SKM-1 treated with dmso at 0.1 percent for 144 hours (cell line): ENCODE measurements at regions not wholly inside any gene's neighbourhood (a gene's known extent, or its start where the extent isn't known, plus 50 kb on each side); places are given as distances from the start of the nearest gene placed in this dataset.
"Not testable (repeated sequence)": the region's sequence is repeated elsewhere in the genome, so short reads cannot be mapped to it uniquely, and the experiment has no call there.

ENCODE experiments used
- DNase-seq: peaks from one replicate; lab custom pipeline; 2025; ENCODE audit not compliant: unreplicated experiment; lab: John Stamatoyannopoulos, UW

DNA sequence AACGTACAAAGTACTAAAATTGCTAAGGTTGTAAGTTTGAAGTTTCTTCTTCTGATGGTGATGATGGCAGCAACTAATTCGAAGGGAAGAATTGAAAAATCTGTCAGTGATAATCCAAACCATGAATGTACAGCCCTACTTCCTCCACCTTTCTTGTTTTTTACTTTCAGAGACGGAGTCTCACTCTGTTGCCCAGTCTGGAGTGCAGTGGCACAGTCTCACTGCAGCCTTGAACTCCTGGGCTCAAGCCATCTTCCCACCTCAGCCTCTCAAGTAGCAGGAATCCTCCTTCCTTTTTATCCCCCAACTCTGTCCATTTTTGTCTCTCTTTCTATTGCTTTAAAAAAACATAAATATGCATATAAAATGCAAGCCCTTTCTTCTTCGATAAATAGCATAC, 112.3 kb upstream of the SOX21 start:
- no peak for DNase-seq

DNA sequence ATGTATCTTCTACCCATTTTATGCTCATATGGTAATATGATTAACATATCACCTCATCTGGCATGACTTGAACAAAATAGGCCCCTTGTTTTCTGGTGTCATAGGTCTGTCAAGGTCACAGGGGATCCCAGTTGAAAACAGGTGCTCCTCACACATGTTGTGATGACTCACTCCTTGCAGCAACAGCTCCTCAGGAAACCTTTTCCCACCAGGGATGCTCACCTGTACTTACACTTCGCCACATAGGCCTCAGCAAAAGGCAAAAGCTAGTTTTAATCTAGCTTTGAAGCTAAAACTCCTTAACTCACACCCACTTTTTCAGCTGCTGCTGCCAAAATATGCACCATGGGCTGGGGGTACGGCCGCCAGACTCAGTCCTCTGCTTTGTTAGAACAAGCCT, 110.0 kb upstream of the SOX21 start:
- DNase-seq = no peak

DNA sequence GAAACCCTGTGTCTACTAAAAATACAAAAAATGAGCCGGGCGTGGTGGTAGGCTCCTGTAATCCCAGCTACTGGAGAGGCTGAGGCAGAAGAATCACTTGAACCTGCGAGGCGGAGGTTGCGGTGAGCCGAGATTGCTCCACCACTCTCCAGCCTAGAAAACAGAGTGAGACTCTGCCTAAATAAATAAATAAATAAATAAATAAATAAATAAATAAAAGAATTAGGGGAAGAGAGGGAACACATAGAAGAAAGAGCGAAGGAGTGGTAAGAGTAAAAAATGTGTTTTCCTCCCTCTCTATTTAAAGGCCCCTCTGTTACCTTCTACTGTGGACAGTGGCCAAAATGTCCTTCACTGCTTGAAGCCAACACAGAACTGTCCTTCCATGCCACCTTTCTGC, 103.9 kb upstream of the SOX21 start:
- DNase-seq = no peak

DNA sequence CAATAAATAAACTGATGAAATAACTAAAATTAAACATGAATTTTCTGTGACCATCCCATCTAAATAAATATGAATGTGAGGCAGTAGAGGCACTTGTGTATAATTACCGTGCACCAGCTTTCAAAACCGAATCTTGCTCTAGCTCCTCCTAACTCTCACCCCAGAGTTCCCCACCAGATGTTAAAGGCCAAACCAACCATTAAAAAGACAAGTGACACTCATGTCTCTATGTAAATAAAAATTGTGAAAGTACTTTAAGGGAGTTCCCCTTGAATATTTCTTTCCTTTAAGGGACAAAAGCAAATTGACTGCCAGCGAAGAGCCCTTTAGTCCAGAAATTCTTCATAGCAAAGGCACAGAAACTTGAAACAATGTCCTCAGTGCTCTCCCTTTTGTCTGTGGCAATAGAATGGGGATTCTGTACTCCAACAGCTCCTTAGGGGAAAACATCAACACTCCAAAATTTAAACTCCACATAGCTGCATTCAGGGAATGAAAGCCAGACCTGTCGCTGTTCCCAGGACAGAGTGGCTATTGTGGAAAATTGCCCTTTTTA, 101.7 kb upstream of the SOX21 start:
- DNase-seq = no peak

DNA sequence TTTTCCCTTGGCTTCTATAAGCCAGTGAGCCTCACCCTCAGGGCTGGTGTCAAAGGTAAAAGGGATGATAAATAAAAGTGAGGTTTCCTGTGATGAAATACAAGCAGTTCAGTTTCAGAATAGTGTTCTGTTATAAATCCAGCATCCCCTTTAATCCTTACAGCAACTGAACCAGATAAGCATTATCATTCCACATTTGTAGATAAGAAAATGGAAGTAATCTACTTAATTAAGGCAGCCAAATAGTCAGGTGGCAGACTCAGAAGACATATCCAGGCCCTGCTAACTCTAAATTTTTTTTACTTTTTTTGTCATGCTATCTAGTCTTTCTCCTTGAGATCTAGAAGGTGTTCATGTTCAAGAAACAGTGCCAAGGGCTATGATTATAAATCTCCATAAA, 99.4 kb upstream of the SOX21 start:
- no peak for DNase-seq

- no peak for DNase-seq
These were observed 88.1 kb upstream of the SOX21 start for GRCh38 chr13:94800423-94800822.

DNA sequence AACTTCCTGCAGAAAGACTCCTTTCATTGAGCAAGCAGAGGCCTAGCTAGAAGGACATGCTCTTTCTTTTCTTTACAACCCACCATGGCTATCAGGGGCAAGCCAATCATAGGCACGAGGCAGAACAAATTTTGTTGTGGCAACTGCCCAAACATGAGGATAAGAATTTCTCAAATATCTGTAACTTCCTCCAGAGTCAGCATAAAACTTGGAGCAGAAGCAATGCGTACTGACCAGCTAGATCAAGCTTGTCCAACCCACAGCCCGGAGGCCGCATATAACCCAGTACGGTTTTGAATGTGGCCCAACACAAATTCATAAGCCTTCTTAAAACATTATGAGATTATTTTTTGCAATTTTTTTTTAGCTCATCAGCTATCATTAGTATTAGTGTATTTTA, 87.0 kb upstream of the SOX21 start:
- DNase-seq = no peak

- DNase-seq = no peak
These were observed 86.4 kb upstream of the SOX21 start for GRCh38 chr13:94798738-94799137.

- no peak for DNase-seq
These were observed 82.9 kb upstream of the SOX21 start for GRCh38 chr13:94795292-94795691.

- not testable (repeated sequence) for DNase-seq
These were observed 73.9 kb upstream of the SOX21 start for GRCh38 chr13:94786246-94786645.

DNA sequence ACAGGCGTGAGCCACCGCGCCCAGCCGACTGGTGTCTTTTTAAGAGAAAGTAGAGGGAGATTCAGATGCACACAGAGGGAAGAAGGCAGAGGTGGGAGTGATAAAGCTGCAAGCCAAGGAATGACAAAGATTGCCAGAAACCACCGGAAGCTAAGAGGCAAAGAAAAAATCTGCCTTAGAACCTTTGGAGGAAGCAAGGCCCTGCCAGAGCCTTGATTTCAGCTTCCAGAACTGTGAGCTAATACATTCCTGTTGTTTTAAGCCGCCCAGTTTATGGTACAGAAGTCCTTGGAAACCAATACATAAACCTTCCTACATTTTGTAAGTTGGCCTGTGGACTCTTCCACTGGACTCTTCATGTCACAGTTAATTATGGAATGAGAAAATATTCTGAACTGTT, 71.7 kb upstream of the SOX21 start:
- no peak for DNase-seq

DNA sequence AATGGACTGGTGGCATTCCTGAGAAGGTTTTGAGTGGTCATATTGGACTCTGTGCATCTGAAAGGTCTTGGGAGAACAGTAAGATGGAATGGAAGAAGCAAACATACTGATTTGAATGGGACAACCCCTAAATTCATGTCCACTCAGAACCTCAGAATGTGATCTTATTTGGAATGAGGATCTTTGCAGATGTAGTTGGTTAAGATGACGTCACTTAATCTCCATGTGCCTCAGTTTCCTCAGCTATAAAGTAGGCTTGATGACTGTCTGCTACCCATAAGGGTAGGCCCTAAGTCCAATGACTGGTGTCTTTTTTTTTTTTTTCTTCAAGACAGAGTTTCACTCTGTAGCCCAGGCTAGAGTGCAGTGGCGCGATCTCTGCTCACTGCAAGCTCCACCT, 71.1 kb upstream of the SOX21 start:
- no peak for DNase-seq

DNA sequence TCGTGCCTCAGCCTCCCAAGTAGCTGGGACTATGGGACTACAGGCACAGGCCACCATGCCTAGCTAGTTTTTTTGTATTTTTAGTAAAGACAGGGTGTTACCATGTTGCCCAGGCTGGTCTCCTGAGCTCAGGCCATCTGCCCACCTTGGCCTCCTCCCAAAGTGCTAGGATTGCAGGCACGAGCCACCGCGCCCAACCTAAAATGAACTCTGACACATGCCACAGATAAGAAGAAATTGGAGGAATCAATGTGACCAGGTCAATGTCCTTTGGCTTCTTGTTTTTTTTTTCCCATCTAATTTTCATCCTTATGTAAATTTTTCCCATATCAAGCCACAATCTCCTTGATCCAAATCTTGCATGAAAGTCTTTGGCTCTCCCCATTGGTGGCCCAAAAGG, 68.1 kb upstream of the SOX21 start:
- no peak for DNase-seq

- no peak for DNase-seq
These were observed 66.6 kb upstream of the SOX21 start for GRCh38 chr13:94778986-94779385.

DNA sequence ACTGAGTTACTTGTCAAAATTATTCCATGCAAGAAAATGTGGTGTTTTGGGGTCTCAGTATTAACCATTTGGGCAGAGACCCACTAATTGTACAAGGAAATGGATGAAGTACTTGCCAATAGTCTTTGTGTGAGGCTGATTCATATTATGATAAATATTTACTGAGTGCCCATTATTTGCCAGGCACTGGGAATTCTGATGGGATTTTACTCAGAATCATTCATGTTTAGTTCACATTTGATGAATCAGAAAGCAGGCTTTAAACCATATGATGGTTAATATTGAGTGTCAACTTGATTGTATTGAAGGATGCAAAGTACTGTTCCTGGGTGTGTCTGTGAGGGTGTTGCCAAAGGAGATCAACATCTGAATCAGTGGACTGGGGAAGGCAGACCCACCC, 66.2 kb upstream of the SOX21 start:
- no peak for DNase-seq

DNA sequence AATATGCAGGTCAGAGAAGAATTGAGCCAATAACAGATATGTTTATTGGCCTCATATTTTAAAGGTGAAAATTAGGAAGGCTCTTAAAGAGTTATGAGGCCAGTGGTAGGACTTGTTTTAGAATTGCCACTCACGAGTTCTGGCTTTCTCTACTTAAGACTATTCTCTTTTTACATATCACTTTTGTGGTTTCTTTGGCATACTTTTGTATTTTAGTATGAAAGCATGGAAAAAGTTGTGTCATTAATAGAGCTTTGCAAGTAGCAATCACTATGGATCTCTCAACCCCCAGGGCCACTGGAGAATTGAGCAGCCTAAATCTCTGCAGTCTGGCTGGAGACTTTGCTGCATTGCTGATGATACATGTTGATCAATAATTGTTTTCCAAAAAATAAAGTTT, 64.6 kb upstream of the SOX21 start:
- no peak for DNase-seq

DNA sequence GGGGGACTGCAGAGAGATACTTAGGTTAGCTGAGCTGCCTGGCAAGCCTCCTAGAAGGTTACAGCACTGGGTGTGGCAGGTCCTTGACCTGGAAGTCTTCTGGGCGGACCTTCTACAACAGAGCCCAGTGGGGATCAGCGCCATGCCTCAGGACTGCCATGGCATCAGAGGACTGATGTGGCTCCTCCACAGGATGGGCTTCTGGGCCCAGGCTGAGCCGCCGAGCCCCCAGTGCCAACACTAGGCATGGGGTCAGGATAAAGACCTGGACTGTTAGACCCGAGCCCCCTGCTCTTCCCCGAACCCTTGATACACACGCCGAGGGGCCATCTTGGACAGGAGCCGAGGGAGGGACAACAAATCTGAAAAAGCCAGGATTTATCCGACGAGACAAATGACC, 64.0 kb upstream of the SOX21 start:
- no peak for DNase-seq

GRCh38 chr13:94765814-94766213, 53.5 kb upstream of the SOX21 start:
- DNase-seq = no peak

GRCh38 chr13:94764576-94765321, 52.4 kb upstream of the SOX21 start:
- DNase-seq = no peak
